Activated CD8-positive, alpha-beta T cell treated with anti-CD3 and anti-CD28 coated beads for 36 hours (primary cell): ENCODE measurements at regions not wholly inside any gene's neighbourhood (a gene's known extent, or its start where the extent isn't known, plus 50 kb on each side); places are given as distances from the start of the nearest gene placed in this dataset.

Experiments used
- ATAC-seq: fragments of 200-7000 bp; cut with Tn5 transposase; one replicate; pipeline ENCODE4 v1.10.0; 2021; ENCODE audit warnings: mild to moderate bottlenecking, moderate library complexity
- CTCF ChIA-PET: fragments of 350-600 bp; sonication (Branson Sonifier 250); formaldehyde crosslinking; loops from one replicate; lab custom pipeline; 2021; ENCODE audit warnings: antibody characterized with exemption; lab: Charles Lee
- POLR2A ChIA-PET: fragments of 350-600 bp; sonication (Branson Sonifier 250); formaldehyde crosslinking; loops from one replicate; lab custom pipeline; 2021; ENCODE audit warnings: antibody characterized with exemption; lab: Charles Lee
- DNase-seq: peaks from one replicate; pipeline ENCODE4 v3.0.0-alpha.2; 2020
- H3K27ac Mint-ChIP-seq: one replicate; pipeline ENCODE4 v1.8.0; 2021; ENCODE audit warnings: mild to moderate bottlenecking, mixed read lengths
- H3K27me3 Mint-ChIP-seq: one replicate; pipeline ENCODE4 v1.8.0; 2021; ENCODE audit warnings: mixed read lengths
- H3K36me3 Mint-ChIP-seq: one replicate; pipeline ENCODE4 v1.8.0; 2021; ENCODE audit warnings: low read depth, mixed read lengths
- H3K4me1 Mint-ChIP-seq: one replicate; pipeline ENCODE4 v1.8.0; 2021; ENCODE audit warnings: low read depth, mixed read lengths
- H3K4me3 Mint-ChIP-seq: one replicate; pipeline ENCODE4 v1.8.0; 2021; ENCODE audit warnings: mild to moderate bottlenecking, moderate library complexity, mixed read lengths
- H3K9me3 Mint-ChIP-seq: one replicate; pipeline ENCODE4 v1.8.0; 2021; ENCODE audit warnings: mixed read lengths
- CTCF ChIP-seq: fragments of 200-600 bp; IDR thresholded peaks from one replicate; pipeline ENCODE4 v1.8.0; 2022; ENCODE audit warnings: antibody characterized with exemption, mild to moderate bottlenecking
- intact Hi-C: fragments of 100-400 bp; cut with micrococcal nuclease; formaldehyde crosslinking; loops from one replicate; pipeline ENCODE4 v1.10.0; 2022

- intact Hi-C loops: no loop called here
- ATAC-seq: no peak
- no peak for TF ChIP-seq CTCF
- Mint-ChIP-seq H3K9me3 (no peaks in the 10 kb centered on the region), H3K27ac (no peak overlapping the region), H3K4me3 (no peak overlapping the region), H3K4me1 (no peaks in the 10 kb centered on the region), H3K27me3 (no peaks in the 10 kb centered on the region), H3K36me3 (no peaks in the 10 kb centered on the region)
- no peak for DNase-seq
- ChIA-PET POLR2A (no interaction called here), CTCF (no interaction called here)
Observed at GRCh38 chr2:217489145-217489960, 513.4 kb downstream of the TNS1 start.

GRCh38 chr2:217484046-217484445 is 518.7 kb downstream of the TNS1 start:
- ATAC-seq: no peak

GRCh38 chr2:217482056-217482710 is 520.6 kb downstream of the TNS1 start:
- H3K27me3 Mint-ChIP-seq: no peaks in the 10 kb centered on the region
- CTCF ChIA-PET: interaction anchor here (0.7 kb wide), 1 partner anchor 167 kb away, joined by 3 read pairs; no protein-coding TSS in a partner anchor

More at GRCh38 chr2:217484046-217484445, 518.7 kb downstream of the TNS1 start:
- Mint-ChIP-seq H3K27ac (no peak overlapping the region), H3K9me3 (no peaks in the 10 kb centered on the region), H3K27me3 (no peaks in the 10 kb centered on the region), H3K4me3 (no peak overlapping the region), H3K4me1 (no peaks in the 10 kb centered on the region), H3K36me3 (no peaks in the 10 kb centered on the region)
- POLR2A ChIA-PET: interaction anchor here (0.5 kb wide), 1 partner anchor 45 kb away, joined by 3 read pairs; no protein-coding TSS in a partner anchor
- intact Hi-C loops: no loop called here
- CTCF ChIA-PET: no interaction called here
- no peak for TF ChIP-seq CTCF
- no peak for DNase-seq

GRCh38 chr2:217481577-217481976 is 521.2 kb downstream of the TNS1 start:
- CTCF ChIA-PET: no interaction called here
- no peak for DNase-seq
- no peak for TF ChIP-seq CTCF
- Mint-ChIP-seq H3K4me1 (no peaks in the 10 kb centered on the region), H3K27me3 (no peaks in the 10 kb centered on the region), H3K36me3 (no peaks in the 10 kb centered on the region), H3K27ac (no peak overlapping the region), H3K9me3 (no peaks in the 10 kb centered on the region), H3K4me3 (no peak overlapping the region)
- intact Hi-C loops: no loop called here
- ATAC-seq: no peak
- POLR2A ChIA-PET: interaction anchor here (0.8 kb wide), 1 partner anchor 103 kb away, joined by 4 read pairs; no protein-coding TSS in a partner anchor

More at GRCh38 chr2:217482056-217482710, 520.6 kb downstream of the TNS1 start:
- Mint-ChIP-seq H3K4me1 (no peaks in the 10 kb centered on the region), H3K9me3 (no peaks in the 10 kb centered on the region), H3K27ac (no peak overlapping the region), H3K4me3 (no peak overlapping the region), H3K36me3 (no peaks in the 10 kb centered on the region)
- DNase-seq (no peak), ATAC-seq (no peak)
- POLR2A ChIA-PET: no interaction called here
- TF ChIP-seq CTCF: no peak
- intact Hi-C loops: no loop called here

- intact Hi-C loops: no loop called here
- no peaks in the 10 kb centered on the region for H3K4me1 Mint-ChIP-seq
- no peaks in the 10 kb centered on the region for H3K9me3 Mint-ChIP-seq
- H3K4me3 Mint-ChIP-seq: no peak overlapping the region
- ChIA-PET CTCF (interaction anchor here (1.0 kb wide), 1 partner anchor 233 kb away, joined by 3 read pairs; no protein-coding TSS in a partner anchor), POLR2A (no interaction called here)
- no peak overlapping the region for H3K27ac Mint-ChIP-seq
- no peak for ATAC-seq
- no peak for TF ChIP-seq CTCF
- DNase-seq: no peak
- H3K27me3 Mint-ChIP-seq: no peaks in the 10 kb centered on the region
- H3K36me3 Mint-ChIP-seq: no peaks in the 10 kb centered on the region
Observed at GRCh38 chr2:217479566-217479965, 523.2 kb downstream of the TNS1 start.
